ENCODE measurements at regions not wholly inside any gene's neighbourhood (a gene's known extent, or its start where the extent isn't known, plus 50 kb on each side); places are given as distances from the start of the nearest gene placed in this dataset.

DNA sequence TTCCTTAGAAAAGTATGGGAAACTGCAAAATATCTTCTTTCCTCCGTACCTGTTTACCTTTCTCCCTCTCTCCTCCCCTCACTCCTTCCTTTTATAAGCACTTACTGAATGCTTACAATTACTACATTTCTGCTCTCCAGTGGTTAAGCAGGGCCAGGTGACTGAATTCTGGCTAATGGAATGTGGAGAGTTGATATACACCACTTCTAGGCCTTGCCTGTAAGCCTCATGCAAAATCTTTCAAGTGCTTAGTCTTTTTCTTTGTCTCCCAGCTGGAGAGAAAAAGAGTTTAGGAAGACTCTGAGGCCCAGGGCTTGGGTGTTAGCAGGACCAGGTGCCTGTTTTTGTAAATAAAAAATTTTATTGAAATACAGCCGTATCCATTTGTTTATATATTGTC, 77.7 kb upstream of the CACNA1E start:
- no peak overlapping the region for H3K27ac ChIP-seq
- TF ChIP-seq, protein P1, sequence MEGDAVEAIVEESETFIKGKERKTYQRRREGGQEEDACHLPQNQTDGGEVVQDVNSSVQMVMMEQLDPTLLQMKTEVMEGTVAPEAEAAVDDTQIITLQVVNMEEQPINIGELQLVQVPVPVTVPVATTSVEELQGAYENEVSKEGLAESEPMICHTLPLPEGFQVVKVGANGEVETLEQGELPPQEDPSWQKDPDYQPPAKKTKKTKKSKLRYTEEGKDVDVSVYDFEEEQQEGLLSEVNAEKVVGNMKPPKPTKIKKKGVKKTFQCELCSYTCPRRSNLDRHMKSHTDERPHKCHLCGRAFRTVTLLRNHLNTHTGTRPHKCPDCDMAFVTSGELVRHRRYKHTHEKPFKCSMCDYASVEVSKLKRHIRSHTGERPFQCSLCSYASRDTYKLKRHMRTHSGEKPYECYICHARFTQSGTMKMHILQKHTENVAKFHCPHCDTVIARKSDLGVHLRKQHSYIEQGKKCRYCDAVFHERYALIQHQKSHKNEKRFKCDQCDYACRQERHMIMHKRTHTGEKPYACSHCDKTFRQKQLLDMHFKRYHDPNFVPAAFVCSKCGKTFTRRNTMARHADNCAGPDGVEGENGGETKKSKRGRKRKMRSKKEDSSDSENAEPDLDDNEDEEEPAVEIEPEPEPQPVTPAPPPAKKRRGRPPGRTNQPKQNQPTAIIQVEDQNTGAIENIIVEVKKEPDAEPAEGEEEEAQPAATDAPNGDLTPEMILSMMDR (conservative IDR thresholded peaks at IDR 0.05) = no peak
- TF ChIP-seq ZFX (IDR thresholded peaks at IDR 0.05) = no peak

DNA sequence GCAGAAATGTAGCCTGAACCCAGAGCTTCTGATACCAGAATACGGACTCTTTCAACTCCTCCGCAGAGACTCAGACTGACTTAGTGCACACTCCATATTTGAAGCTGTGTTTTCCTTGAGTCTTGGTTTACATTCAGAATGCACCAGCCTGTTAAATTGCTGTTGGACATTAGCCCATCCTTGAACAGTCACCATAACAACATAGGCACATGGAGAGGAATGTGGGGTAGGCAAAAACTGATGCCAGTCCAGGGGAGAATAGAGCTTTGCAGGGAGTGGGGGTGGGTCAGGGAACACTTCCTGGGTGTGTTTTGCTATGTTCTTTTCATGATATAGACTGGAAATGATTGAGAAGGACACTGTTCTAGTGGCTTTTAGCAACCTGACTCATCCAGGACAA, 76.3 kb upstream of the CACNA1E start:
- H3K27ac ChIP-seq = no peak overlapping the region
- TF ChIP-seq, protein P1 (conservative IDR thresholded peaks at IDR 0.05) = no peak
- no peak for TF ChIP-seq ZFX (IDR thresholded peaks at IDR 0.05)

DNA sequence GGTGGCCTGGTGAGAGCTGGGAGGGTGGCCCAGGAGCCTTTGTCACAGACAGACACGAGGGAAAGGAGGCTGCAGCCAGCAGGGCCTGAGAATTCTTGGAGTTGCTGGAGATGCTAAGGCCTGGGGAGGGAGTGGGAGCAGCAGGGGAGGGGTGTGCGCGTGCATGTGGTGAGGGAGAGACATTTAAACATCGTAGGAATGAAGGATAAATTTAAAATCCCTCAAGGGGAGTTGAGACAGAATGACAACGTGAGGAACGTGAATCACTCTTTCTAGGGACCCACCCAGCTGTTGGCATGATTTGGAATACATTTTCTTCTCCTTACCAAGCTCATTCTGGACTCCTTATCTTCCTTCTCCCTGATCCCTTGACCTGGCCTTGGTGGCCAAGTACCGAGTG, 73.3 kb upstream of the CACNA1E start:
- H3K27ac ChIP-seq = no peak overlapping the region
- no peak for TF ChIP-seq ZFX (IDR thresholded peaks at IDR 0.05)
- TF ChIP-seq, protein P1 (conservative IDR thresholded peaks at IDR 0.05) = no peak

DNA sequence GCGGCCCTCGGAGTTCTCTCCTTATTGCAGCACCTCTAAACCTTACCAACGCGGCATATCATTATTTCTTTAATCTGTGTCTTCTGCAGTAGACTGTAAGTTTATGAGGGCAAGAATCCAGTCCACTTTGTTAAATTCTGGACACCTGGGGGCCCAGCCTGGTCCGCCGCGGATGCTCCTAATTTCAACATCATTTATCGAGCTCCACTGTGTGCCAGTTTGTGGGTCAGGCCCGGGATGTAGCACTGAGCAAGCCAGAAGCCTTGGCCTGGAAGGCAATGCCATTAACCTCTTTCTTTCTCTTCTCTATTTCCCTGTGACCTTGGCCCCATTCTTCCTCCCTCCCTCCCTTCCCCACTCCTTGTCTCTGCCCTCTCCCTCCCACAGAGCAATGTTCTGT, 70.6 kb upstream of the CACNA1E start:
- no peak for TF ChIP-seq ZFX (IDR thresholded peaks at IDR 0.05)
- TF ChIP-seq, protein P1 (conservative IDR thresholded peaks at IDR 0.05) = no peak

DNA sequence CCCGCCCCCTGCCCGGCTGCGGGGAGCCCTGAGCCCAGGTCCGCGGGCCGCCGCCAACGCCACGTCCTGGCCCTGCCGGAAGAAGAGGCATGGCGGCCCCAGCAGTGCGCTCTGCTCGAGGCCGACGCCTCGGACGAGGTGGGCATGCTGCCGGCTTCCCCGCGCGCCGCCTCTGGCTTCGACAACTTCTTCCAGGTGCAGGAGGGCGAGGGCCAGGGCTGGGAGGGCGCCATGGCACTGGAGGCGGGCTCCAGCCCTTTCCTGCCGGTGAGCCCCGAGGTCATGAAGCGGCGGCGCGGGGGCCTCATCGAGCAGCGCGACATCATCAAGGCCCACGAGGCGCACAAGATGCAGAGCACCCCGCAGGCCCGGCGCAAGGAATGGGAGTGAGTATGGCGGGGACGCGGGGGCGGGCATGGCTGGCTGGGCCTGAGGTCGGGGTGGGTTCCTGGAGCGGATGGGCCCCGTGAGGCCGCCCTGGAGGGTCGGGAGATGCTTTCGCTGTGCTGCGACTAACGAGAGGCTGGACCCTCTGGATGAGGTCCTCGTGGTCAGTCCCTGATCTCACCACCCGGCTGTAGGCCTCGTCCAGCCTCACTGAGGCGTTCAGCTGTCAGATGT, 70.0 kb upstream of the CACNA1E start:
- no peak overlapping the region for H3K27ac ChIP-seq
- no peak for TF ChIP-seq ZFX (IDR thresholded peaks at IDR 0.05)
- TF ChIP-seq, protein P1 (conservative IDR thresholded peaks at IDR 0.05) = no peak

More for the DNA sequence above, 70.6 kb upstream of the CACNA1E start:
- no peak overlapping the region for H3K27ac ChIP-seq

DNA sequence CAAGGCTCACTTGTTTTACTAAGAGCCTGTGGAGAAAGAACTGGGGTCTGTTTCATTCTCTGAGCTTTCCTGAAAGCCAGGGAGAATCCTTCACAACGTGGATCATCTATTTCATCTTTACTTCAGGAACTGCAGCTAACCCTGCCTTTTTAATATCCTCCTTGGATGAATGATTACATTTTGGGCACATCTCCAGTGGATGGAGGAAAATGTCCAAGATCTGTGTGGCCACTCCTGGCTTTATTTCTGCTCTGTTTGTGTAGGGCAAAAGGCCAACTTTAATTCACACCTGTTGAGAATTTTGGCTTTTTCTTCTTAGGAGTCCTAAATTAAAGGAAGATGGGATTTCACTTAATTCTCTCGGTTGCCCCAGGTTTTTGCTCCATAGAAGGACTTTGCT, 69.5 kb upstream of the CACNA1E start:
- TF ChIP-seq, protein P1 (conservative IDR thresholded peaks at IDR 0.05) = no peak
- no peak for TF ChIP-seq ZFX (IDR thresholded peaks at IDR 0.05)
- H3K27ac ChIP-seq = no peak overlapping the region

DNA sequence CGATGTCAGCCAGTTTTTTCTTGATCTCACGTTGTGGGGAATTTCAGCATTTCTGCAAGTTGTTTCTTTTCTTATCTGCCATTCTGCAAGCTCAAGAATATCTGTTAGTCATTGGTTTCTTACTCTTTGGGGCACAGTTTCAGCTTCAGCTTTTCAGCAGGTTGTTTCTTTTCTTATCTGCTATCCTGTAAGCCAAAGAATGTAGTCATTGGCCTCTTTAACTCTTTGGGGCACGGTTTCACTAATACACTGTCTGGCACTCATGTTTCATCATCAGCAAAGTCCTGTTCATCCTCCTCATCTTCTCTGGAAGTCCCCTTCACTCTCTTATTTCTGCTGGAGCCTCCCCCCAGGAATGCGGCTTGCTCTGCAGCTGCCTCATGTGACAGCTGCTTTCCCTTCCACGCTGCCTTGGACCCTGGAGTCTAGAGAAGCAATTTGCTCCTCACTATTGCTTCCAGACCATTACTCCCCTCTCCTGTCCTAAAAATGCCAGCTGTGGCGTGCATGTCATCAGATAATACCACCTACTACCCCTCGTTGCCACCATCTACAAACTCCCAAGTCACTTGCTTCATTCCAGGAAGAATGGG, 67.0 kb upstream of the CACNA1E start:
- no peak for TF ChIP-seq ZFX (IDR thresholded peaks at IDR 0.05)
- TF ChIP-seq, protein P1 (conservative IDR thresholded peaks at IDR 0.05) = no peak
- H3K27ac ChIP-seq = no peak overlapping the region

Measured in C4-2B (cell line).